ENCODE measurements at regions not wholly inside any gene's neighbourhood (a gene's known extent, or its start where the extent isn't known, plus 50 kb on each side); places are given as distances from the start of the nearest gene placed in this dataset.

- DNase-seq (ENCODE audit: low read depth), result no peak
- no peak overlapping the region for H3K4me3 ChIP-seq (ENCODE audit: low read length)
- TF ChIP-seq, protein P1, sequence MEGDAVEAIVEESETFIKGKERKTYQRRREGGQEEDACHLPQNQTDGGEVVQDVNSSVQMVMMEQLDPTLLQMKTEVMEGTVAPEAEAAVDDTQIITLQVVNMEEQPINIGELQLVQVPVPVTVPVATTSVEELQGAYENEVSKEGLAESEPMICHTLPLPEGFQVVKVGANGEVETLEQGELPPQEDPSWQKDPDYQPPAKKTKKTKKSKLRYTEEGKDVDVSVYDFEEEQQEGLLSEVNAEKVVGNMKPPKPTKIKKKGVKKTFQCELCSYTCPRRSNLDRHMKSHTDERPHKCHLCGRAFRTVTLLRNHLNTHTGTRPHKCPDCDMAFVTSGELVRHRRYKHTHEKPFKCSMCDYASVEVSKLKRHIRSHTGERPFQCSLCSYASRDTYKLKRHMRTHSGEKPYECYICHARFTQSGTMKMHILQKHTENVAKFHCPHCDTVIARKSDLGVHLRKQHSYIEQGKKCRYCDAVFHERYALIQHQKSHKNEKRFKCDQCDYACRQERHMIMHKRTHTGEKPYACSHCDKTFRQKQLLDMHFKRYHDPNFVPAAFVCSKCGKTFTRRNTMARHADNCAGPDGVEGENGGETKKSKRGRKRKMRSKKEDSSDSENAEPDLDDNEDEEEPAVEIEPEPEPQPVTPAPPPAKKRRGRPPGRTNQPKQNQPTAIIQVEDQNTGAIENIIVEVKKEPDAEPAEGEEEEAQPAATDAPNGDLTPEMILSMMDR (IDR thresholded peaks at IDR 0.05; ENCODE audit: insufficient read depth, low read depth, low read length, missing control alignments), result no peak
These were observed 115.5 kb upstream of the SH3BP4 start for GRCh38 chr2:234836271-234836670.

DNA sequence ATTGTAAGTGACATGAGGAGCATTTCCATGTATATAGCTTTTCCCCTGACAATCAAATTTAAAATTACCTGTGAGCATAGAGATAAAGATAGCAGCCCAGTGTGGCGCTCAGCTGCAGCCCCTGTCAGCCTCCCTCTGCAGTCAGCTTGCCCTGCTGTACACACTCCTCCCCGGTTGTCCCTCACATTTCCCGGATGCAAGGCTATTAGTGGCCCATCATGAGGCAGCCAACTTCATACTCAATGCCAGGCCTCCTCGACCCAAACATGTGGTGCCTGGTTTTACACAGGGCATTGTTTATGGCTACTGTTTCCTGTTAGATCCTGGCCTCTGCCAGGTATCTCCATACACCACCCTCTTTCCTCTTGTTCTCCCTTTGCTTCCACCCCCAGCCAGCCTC, 116.1 kb upstream of the SH3BP4 start:
- H3K4me3 ChIP-seq (ENCODE audit: low read length), result no peak overlapping the region
- TF ChIP-seq, protein P1 (IDR thresholded peaks at IDR 0.05; ENCODE audit: insufficient read depth, low read depth, low read length, missing control alignments), result no peak
- no peak for DNase-seq (ENCODE audit: low read depth)

DNA sequence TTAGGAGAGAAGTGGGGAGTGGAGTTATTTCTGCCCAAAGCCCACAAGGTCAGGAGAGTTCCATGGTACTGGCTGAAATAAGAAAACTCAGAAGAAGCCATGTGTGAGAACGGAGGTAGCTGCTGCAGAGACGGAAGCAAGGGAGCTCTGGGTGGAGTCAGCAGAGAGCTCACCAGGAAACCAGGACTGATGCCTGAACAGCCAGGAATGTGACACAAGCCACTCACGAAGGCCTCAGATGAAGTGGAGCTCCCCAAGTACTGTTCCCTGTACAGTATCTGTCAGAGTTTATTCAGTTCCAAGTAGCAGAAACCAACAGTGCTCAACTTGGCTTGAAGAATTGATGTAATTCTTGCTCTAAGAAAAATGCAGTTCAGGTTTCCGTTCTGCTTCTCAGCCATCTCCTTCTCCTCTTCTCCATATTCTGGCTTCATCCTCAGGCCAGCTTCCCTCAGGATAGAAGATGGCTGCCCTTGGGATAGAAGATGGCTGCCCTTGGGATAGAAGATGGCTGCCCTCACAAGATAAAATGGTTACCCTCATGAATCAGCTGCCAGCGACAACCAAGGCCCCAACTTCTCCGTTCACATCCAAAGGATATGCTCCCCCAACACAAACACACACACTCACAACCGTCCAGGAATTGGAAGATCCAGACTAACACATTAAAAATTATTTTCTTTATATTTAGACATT, 117.4 kb upstream of the SH3BP4 start:
- no peak for DNase-seq (ENCODE audit: low read depth)
- no peak overlapping the region for H3K4me3 ChIP-seq (ENCODE audit: low read length)
- TF ChIP-seq, protein P1 (IDR thresholded peaks at IDR 0.05; ENCODE audit: insufficient read depth, low read depth, low read length, missing control alignments), result no peak

DNA sequence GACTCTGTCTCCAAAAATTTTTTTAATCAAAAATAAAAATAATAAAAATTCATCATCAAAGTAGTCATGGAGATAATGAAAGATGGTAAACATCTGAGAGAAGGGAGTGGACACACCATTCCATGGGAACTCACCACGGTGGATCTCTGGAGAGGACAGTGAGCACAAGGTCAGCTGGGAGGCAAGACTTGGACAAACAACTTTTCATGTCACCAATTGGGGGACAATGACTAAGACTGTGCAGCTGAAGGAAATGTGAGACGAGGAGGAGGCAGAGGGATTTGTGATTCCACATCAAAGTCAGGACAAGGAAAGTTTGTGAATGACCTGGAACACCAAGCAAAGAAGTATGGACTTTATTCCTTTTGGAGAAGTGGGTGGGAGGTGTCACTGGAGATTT, 121.0 kb upstream of the SH3BP4 start:
- H3K4me3 ChIP-seq (ENCODE audit: low read length), result no peak overlapping the region
- DNase-seq (ENCODE audit: low read depth), result no peak
- TF ChIP-seq, protein P1 (IDR thresholded peaks at IDR 0.05; ENCODE audit: insufficient read depth, low read depth, low read length, missing control alignments), result no peak

GRCh38 chr2:234829074-234829455, 122.8 kb upstream of the SH3BP4 start:
- TF ChIP-seq, protein P1 (IDR thresholded peaks at IDR 0.05; ENCODE audit: insufficient read depth, low read depth, low read length, missing control alignments), result no peak
- DNase-seq (ENCODE audit: low read depth), result peak; percentile 28
- H3K4me3 ChIP-seq (ENCODE audit: low read length), result no peak overlapping the region

DNA sequence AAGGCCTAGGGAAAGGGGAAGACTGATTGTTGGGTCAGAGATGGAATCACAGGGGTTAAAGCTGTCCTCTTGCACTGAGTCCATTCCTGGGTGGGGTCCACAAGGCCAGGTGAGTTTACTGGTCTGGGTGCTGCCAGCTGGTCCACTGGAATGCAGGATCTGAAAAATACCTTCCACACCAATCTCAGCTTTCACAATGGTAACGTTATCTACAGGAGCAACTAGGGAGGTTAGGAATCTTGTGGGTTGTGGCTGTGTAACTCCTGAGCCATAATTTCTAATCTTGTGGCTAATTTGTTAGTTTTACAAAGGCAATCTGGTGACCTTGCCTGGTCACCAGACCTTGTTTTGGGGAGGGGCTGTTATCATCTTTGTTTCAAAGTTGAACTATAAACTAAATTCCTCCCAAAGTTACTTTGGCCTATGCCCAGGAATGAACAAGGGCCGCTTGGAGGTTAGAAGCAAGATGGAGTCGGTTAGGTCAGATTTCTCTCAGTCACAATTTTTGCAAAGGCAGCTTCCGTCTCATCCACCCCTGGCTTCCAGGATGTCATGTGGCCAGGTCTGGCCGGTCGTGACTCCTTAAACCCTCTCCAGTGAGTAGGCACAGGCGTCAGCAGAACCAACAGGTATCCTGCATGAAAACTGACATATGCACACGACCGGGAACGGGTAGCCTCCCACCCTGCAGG, 123.3 kb upstream of the SH3BP4 start:
- TF ChIP-seq, protein P1 (IDR thresholded peaks at IDR 0.05; ENCODE audit: insufficient read depth, low read depth, low read length, missing control alignments), result no peak

More for the DNA sequence above, 123.3 kb upstream of the SH3BP4 start:
- no peak overlapping the region for H3K4me3 ChIP-seq (ENCODE audit: low read length)
- no peak for DNase-seq (ENCODE audit: low read depth)
